ENCODE measurements at regions not wholly inside any gene's neighbourhood (a gene's known extent, or its start where the extent isn't known, plus 50 kb on each side); places are given as distances from the start of the nearest gene placed in this dataset.
A peak's percentile ranks its signal among the peaks of the same experiment; 100 is the strongest.

DNA sequence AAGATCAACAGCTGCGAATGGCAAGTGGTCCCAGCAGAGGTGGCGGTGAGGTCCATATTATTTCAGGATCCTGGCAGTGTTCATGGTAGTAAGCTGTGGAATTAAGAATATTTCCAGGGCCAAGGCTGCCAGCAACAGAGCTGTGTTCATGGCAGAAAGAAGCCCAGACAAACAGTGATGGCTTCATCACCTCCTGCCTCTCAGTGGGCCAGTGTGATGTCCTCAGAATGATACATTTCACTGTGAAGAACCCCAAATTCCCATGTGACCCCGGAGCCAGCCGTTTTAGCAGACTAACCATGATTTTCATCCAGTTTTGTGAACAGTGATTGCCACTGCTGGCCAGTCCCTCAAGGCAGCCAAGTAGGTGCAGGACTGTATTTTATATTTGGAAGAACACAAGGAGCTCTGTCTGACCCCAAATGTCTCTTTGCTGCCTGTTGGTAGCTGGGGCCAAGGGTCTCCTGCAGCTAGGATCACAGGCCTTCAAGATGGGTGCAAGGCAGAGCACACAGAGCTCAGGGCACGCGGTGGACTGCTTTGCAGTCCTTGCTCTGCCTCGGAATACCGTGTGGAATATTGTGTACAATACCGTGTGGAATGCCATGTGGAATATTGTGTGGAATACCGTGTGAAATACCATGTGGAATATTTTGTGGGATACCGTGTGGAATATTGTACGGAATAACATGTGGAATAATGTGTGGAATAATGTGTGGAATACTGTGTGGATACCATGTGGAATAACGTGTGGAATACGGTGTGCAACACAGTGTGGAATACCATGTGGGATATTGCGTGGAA, 132.3 kb upstream of the CHST15 start:
- DNase-seq: peak; percentile 9 to 10

DNA sequence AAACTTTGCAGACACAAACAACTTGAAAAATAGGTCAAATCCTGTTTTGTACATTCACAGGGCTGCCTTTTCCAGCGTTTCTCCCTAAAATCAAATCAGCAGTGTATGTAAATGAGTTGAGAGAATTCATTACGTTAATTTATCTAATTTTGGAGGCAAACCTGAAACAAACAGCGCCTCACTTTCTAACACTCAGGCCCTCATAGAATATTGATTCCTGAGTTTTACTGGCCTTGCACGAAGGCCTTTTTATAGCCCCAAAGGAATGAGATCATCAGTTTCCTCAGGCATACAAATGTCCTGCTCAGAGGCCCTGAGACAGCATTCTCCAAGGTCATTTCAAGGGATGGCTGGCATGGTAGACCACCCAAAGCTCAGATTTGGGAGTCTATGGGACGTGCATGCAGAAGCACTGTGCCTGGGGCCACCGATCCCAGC, 131.7 kb upstream of the CHST15 start:
- no peak for DNase-seq

GRCh38 chr10:124224331-124225028, 131.1 kb upstream of the CHST15 start:
- DNase-seq: no peak

DNA sequence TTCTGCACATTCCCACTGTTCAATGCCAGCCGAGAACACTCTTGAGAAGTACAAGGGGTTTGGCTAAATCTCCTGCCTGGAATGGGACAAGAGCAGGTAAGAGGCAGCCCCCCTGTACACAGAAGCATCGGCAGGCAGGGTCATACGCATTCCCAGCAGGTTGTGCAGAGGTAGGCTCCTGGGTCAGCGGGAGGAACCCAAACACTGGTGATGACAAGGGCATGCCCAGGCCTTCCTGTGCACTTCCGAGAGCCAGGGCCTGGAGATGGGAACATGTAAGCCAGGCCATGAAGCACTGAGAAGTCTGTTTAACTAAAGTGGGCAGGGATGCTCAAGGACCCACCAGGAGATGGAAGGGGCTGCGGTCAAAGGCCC, 130.3 kb upstream of the CHST15 start:
- DNase-seq: no peak

- DNase-seq: no peak
These were observed 129.8 kb upstream of the CHST15 start for GRCh38 chr10:124222988-124223710.

DNA sequence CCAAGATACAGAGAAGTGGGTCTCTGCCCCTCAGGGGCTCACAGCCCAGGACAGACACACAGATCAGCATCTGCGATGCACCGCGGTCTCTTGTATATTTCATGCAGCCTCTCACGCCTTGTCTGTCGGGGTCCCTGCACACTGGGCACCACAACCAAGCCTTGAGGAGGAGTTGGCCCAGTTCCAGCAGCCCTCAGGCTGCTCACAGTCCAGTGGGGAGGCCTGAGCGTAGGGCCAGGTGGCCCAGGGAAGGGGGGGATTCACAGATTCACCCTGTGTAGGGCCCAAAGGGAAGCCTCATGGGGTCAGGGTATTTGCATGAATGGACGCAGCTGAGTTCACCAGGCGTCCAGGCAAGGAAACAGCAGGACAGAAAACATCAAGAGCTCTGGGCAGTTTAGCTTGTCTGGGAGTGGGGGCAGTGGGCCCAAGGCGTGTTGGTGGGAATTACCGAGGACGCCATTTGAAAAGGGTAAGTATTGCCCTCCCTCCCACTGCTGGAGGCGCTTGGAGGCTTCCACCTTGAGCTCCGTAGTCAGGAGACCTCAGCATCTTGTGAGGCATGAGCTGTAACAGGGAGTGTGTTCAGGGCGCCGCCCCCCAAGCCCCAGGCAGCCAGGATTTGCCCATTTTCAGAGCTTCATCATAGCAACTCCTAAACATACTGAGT, 129.1 kb upstream of the CHST15 start:
- no peak for DNase-seq

- no peak for DNase-seq
These were observed 128.2 kb upstream of the CHST15 start for GRCh38 chr10:124221356-124222317.

- no peak for DNase-seq
These were observed 127.6 kb upstream of the CHST15 start for GRCh38 chr10:124220971-124221355.

DNA sequence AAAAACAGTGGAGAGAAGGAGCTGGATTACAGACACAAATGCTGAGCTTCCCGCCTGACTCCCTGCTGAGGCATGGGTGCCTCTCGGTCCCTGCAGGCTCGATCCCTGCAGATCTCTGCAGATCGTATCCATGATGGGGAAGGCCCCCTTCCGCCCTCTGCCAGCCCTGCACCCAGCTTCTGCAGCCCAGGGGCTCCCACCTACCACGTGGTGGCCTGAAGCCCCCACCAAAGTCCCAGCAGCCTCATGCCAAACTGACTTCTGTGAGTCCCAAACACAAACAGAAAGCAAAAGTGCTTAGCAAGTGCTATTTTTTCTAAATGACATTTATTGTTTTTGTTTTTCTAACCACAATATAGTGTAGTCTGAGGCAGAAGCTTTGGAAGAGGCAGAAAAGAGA, 127.1 kb upstream of the CHST15 start:
- DNase-seq: no peak

DNA sequence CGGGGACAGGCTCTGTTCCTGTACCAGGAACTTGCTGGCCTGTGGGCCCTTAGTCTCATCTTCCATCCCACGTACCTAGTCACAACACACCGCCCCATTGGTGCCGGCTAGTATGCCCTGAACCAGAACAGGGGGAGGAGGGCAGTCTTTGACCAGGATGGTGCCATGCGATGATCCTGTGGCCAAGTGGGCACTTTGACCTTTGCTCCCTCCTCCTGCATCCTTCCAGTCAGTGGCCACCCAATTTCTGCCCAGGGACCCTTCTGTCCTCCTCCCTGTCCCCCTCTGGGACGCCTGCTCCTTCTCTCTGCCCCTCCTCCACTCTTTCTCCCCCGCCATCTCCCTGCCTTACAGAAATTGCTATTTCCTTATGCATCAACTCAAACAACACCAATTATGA, 126.3 kb upstream of the CHST15 start:
- no peak for DNase-seq

GRCh38 chr10:124219062-124219461, 125.7 kb upstream of the CHST15 start:
- no peak for DNase-seq

- no peak for DNase-seq
These were observed 124.8 kb upstream of the CHST15 start for GRCh38 chr10:124217906-124218804.

- no peak for DNase-seq
These were observed 123.6 kb upstream of the CHST15 start for GRCh38 chr10:124217031-124217430.

GRCh38 chr10:124214610-124215375, 121.4 kb upstream of the CHST15 start:
- no peak for DNase-seq

- DNase-seq: no peak
These were observed 120.6 kb upstream of the CHST15 start for GRCh38 chr10:124213899-124214510.

GRCh38 chr10:124213471-124213870, 120.1 kb upstream of the CHST15 start:
- no peak for DNase-seq

DNA sequence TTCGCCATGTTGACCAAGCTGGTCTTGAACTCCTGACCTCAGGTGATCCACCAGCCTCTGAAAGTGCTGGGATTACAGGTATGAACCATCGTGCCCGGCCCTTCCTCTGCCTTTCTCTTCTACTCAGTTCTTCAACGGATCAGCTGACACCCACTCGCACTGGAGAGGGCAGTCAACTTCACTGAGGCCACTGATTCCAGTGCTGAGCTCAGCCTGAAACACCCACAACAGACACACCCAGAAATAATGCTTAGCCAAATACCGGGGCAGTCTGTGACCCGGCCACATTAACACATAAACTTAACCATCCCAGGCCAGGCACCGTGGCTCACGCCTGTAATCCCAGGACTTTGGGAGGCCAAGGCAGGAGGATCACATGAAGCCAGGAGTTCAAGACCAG, 119.3 kb upstream of the CHST15 start:
- DNase-seq: no peak

GRCh38 chr10:124211921-124212320, 118.5 kb upstream of the CHST15 start:
- DNase-seq: no peak

- DNase-seq: no peak
These were observed 116.9 kb upstream of the CHST15 start for GRCh38 chr10:124210263-124210662.

DNA sequence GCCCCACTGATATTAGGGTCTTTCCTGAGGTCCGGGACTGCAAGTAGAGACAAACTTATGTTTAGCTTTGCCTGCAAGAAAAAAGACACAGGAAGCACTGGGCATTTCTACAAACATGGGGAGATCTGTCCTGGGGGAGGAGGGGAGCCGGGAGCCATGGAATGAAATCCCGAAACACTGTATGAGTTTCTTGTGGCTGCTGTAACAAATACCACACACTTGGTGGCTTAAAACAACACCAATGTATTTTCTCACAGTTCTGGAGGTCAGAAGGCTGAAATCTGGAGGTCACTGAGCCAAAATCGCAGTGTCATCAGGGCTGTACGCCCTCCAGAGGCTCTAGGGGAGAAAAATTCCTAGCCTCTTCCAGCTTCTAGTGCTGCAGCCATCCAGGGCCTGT, 114.0 kb upstream of the CHST15 start:
- DNase-seq: no peak

Data from activated CD4-positive, alpha-beta T cell treated with anti-CD3 and anti-CD28 coated beads, Interleukin-2, amount 50 U/mL, for 48 hours (primary cell).